ENCODE measurements at regions not wholly inside any gene's neighbourhood (a gene's known extent, or its start where the extent isn't known, plus 50 kb on each side); places are given as distances from the start of the nearest gene placed in this dataset.

DNA sequence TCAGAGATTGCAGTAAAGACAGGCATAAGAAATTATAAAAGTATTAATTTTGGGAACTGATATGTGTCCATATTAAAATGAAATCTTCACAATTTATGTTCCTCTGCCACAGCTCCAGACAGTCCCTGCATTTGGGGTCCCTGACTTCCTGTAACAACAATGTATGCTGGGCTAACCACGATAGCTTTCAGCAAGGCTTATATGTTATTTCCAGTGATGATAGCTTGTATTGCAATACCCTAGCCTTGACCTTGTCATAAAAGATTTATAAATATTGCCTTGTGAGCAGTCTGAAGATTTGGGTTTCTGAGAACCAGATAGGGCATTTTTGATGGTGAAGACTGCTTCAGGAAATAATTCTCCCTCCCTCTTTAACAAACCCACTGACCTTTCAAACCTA lies 129.5 kb downstream of the PCDH10 start:
- TF ChIP-seq, protein P1, sequence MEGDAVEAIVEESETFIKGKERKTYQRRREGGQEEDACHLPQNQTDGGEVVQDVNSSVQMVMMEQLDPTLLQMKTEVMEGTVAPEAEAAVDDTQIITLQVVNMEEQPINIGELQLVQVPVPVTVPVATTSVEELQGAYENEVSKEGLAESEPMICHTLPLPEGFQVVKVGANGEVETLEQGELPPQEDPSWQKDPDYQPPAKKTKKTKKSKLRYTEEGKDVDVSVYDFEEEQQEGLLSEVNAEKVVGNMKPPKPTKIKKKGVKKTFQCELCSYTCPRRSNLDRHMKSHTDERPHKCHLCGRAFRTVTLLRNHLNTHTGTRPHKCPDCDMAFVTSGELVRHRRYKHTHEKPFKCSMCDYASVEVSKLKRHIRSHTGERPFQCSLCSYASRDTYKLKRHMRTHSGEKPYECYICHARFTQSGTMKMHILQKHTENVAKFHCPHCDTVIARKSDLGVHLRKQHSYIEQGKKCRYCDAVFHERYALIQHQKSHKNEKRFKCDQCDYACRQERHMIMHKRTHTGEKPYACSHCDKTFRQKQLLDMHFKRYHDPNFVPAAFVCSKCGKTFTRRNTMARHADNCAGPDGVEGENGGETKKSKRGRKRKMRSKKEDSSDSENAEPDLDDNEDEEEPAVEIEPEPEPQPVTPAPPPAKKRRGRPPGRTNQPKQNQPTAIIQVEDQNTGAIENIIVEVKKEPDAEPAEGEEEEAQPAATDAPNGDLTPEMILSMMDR (IDR thresholded peaks at IDR 0.05): no peak
- TF ChIP-seq MAX (CRISPR knock-in tag; IDR thresholded peaks at IDR 0.05) (no peak), RELA (CRISPR knock-in tag; IDR thresholded peaks at IDR 0.05; ENCODE audit: borderline replicate concordance) (no peak), NFYB (CRISPR knock-in tag; conservative IDR thresholded peaks at IDR 0.05; ENCODE audit: low read depth) (no peak), ATF3 (CRISPR knock-in tag; conservative IDR thresholded peaks at IDR 0.05) (no peak)
- TF ChIP-seq, protein P2, sequence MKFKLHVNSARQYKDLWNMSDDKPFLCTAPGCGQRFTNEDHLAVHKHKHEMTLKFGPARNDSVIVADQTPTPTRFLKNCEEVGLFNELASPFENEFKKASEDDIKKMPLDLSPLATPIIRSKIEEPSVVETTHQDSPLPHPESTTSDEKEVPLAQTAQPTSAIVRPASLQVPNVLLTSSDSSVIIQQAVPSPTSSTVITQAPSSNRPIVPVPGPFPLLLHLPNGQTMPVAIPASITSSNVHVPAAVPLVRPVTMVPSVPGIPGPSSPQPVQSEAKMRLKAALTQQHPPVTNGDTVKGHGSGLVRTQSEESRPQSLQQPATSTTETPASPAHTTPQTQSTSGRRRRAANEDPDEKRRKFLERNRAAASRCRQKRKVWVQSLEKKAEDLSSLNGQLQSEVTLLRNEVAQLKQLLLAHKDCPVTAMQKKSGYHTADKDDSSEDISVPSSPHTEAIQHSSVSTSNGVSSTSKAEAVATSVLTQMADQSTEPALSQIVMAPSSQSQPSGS (CRISPR knock-in tag; IDR thresholded peaks at IDR 0.05; ENCODE audit: borderline replicate concordance, low read depth): no peak

Data from WTC11 (cell line).